22Rv1 (cell line): ENCODE measurements at regions not wholly inside any gene's neighbourhood (a gene's known extent, or its start where the extent isn't known, plus 50 kb on each side); places are given as distances from the start of the nearest gene placed in this dataset.

ENCODE experiments used
- CTCF ChIP-seq: fragments of 450-650 bp; IDR thresholded peaks from 2 replicates; pipeline ENCODE4 v1.5.1; 2017; ENCODE audit warnings: mild to moderate bottlenecking
- ZFX ChIP-seq: fragments of 450-650 bp; IDR thresholded peaks from 2 replicates; pipeline ENCODE4 v1.6.1; 2017; ENCODE audit warnings: antibody characterized with exemption, borderline replicate concordance

GRCh38 chr15:38864827-38865581, 300.4 kb upstream of the RASGRP1 start:
- TF ChIP-seq CTCF (no peak), ZFX (no peak)
